Endothelial cell of umbilical vein (primary cell): ENCODE measurements at regions not wholly inside any gene's neighbourhood (a gene's known extent, or its start where the extent isn't known, plus 50 kb on each side); places are given as distances from the start of the nearest gene placed in this dataset.

Experiments used
- BruUV-seq: library from RNA; stranded (reverse); fragments of 400-500 nt; replicated peaks from 2 replicates; lab custom pipeline; 2021; lab: Mats Ljungman, UMichigan
- CTCF ChIA-PET: fragments of 300-600, 350-600 bp; sonication (Branson Sonifier 250); formaldehyde crosslinking; loops from one replicate; lab custom pipeline; 2021; ENCODE audit warnings: antibody characterized with exemption, inconsistent platforms; lab: Charles Lee
- POLR2A ChIA-PET: fragments of 300-600, 350-600 bp; sonication (Branson Sonifier 250); formaldehyde crosslinking; loops from one replicate; lab custom pipeline; 2021; ENCODE audit warnings: antibody characterized with exemption, inconsistent platforms; lab: Charles Lee
- DNase-seq: peaks from one replicate; pipeline ENCODE4 v3.0.0-alpha.2; 2011; ENCODE audit warnings: low read depth, low spot score
- FAIRE-seq: peaks from 2 replicates; lab custom pipeline; 2011; peaks lifted over from hg19 to GRCh38; lab: Jason Lieb, UNC
- H2AFZ ChIP-seq: 2 replicates; pipeline ENCODE4 v1.6.0; 2012; ENCODE audit warnings: low read depth, low read length, control low read depth, inconsistent platforms
- H3K27ac ChIP-seq: 2 replicates; pipeline ENCODE4 v1.5.1; 2011; ENCODE audit warnings: low read depth, mild to moderate bottlenecking, control low read depth, low read length, moderate library complexity; ENCODE audit not compliant: insufficient read depth
- H3K27me3 ChIP-seq, 2 experiments: 2 replicates each; pipeline versions ENCODE4 v1.6.0 to v1.6.1; 2011; ENCODE audit warnings: low read length in 2 of 2, mixed read lengths in 1 of 2; ENCODE audit not compliant: control insufficient read depth in 2 of 2, insufficient read depth in 2 of 2
- H3K36me3 ChIP-seq, 2 experiments: 2 replicates in 1 of 2; 3 replicates in 1 of 2; pipeline ENCODE4 v1.5.1; 2011; ENCODE audit warnings: low read length in 2 of 2, mild to moderate bottlenecking in 1 of 2, moderate library complexity in 1 of 2; ENCODE audit not compliant: control insufficient read depth in 2 of 2, insufficient read depth in 2 of 2; ENCODE audit errors: extremely low read depth in 1 of 2
- H3K4me1 ChIP-seq: 3 replicates; pipeline ENCODE4 v1.5.1; 2011; ENCODE audit warnings: mild to moderate bottlenecking, low read length; ENCODE audit not compliant: control insufficient read depth, insufficient read depth; ENCODE audit errors: extremely low read depth
- H3K4me2 ChIP-seq: 2 replicates; pipeline ENCODE4 v1.6.1; 2011; ENCODE audit warnings: low read length, control low read depth, mixed read lengths; ENCODE audit not compliant: insufficient read depth
- H3K4me3 ChIP-seq, 3 experiments: fragments of 200-600 bp in 1 of 3; sonication (generic), shearing (Covaris generic) in 1 of 3; replicated peaks in 1 of 3; 2 replicates each; pipeline ENCODE4 v1.5.1; 2011 to 2016; ENCODE audit warnings: control low read depth in 3 of 3, low read length in 3 of 3, mild to moderate bottlenecking in 2 of 3, inconsistent platforms in 1 of 3, low read depth in 1 of 3, moderate library complexity in 1 of 3; ENCODE audit not compliant: insufficient read depth in 1 of 3
- H3K79me2 ChIP-seq: 2 replicates; pipeline ENCODE4 v1.6.0; 2012; ENCODE audit warnings: low read length, inconsistent platforms; ENCODE audit not compliant: control insufficient read depth, insufficient read depth
- H3K9ac ChIP-seq: replicated peaks from 2 replicates; pipeline ENCODE3; 2011; ENCODE audit warnings: low read length, control low read depth; ENCODE audit not compliant: insufficient read depth; ENCODE audit errors: extremely low read depth
- H3K9me1 ChIP-seq: replicated peaks from 3 replicates; pipeline ENCODE4 v1.6.0; 2011; ENCODE audit warnings: mild to moderate bottlenecking, low read length; ENCODE audit not compliant: control insufficient read depth, insufficient read depth; ENCODE audit errors: extremely low read depth
- H3K9me3 ChIP-seq: replicated peaks from 2 replicates; pipeline ENCODE4 v1.5.1; 2012; ENCODE audit warnings: low read length, inconsistent platforms; ENCODE audit not compliant: control insufficient read depth, insufficient read depth
- H4K20me1 ChIP-seq: replicated peaks from 2 replicates; pipeline ENCODE3; 2011; ENCODE audit warnings: mild to moderate bottlenecking, low read length; ENCODE audit not compliant: control insufficient read depth, insufficient read depth; ENCODE audit errors: extremely low read depth
- EZH2 ChIP-seq: IDR thresholded peaks from 2 replicates; pipeline ENCODE4 v1.6.1; 2012; ENCODE audit warnings: borderline replicate concordance, low read depth, mild to moderate bottlenecking, moderate library complexity, low read length, inconsistent platforms; ENCODE audit not compliant: severe bottlenecking
- FOS ChIP-seq: IDR thresholded peaks from 2 replicates; pipeline ENCODE4 v1.6.1; 2011; ENCODE audit warnings: mild to moderate bottlenecking, low read length, moderate library complexity, borderline replicate concordance; ENCODE audit not compliant: insufficient read depth
- GATA2 ChIP-seq: IDR thresholded peaks from 2 replicates; pipeline ENCODE4 v1.7.0; 2011; ENCODE audit warnings: low read depth, mild to moderate bottlenecking, moderate library complexity, mixed read lengths, low read length; ENCODE audit not compliant: insufficient read length, insufficient read depth
- JUN ChIP-seq: IDR thresholded peaks from 2 replicates; pipeline ENCODE4 v1.6.1; 2011; ENCODE audit warnings: borderline replicate concordance, low read depth; ENCODE audit not compliant: insufficient read length, insufficient read depth
- MAX ChIP-seq: IDR thresholded peaks from 2 replicates; pipeline ENCODE4 v1.6.1; 2011; ENCODE audit not compliant: insufficient read depth, insufficient read length
- MYC ChIP-seq: IDR thresholded peaks from one replicate; pipeline ENCODE4 v1.6.1; 2011; ENCODE audit warnings: mild to moderate bottlenecking, low read depth, low read length
- POLR2A ChIP-seq: IDR thresholded peaks from 2 replicates; pipeline ENCODE4 v1.6.1; 2012; ENCODE audit warnings: low read depth, mild to moderate bottlenecking, control low read depth, low read length
- POLR2AphosphoS5 ChIP-seq: IDR thresholded peaks from 2 replicates; pipeline ENCODE4 v1.6.1; 2012; ENCODE audit warnings: low read depth, mild to moderate bottlenecking, control low read depth, low read length, moderate library complexity; ENCODE audit not compliant: insufficient read depth
- dilution Hi-C: fragments of 300-500 bp; cut with MboI; formaldehyde crosslinking; loops from one replicate; pipeline ENCODE4 v1.15.0; 2019; ENCODE audit warnings: low sequenced_read_pairs; ENCODE audit not compliant: extremely low pct_ligation_motif_present
- intact Hi-C: fragments of 100-400 bp; cut with micrococcal nuclease; formaldehyde crosslinking; loops from one replicate; pipeline ENCODE4 v1.10.0; 2022
- TF ChIP-seq, protein P1 (sequence below), 2 donors: IDR thresholded peaks; 1 replicate in 1 of 2; 2 replicates in 1 of 2; pipeline ENCODE4 v1.5.1; 2011; ENCODE audit warnings: low read length in 2 of 2, mild to moderate bottlenecking in 2 of 2, moderate library complexity in 2 of 2, control low read depth in 1 of 2, inconsistent platforms in 1 of 2, low read depth in 1 of 2; ENCODE audit not compliant: insufficient read depth in 1 of 2; ENCODE audit errors: extremely low read depth in 1 of 2

GRCh38 chr3:75180235-75180944, 483.7 kb upstream of the FRG2C start:
- dilution Hi-C loops, result no loop called here
- H3K4me2 ChIP-seq, result no peak overlapping the region
- DNase-seq (no peak), FAIRE-seq (no peak)
- no peaks in the 10 kb centered on the region for H3K4me1 ChIP-seq
- H3K4me3 ChIP-seq, result no peak overlapping the region
- no peaks in the 10 kb centered on the region for H3K36me3 ChIP-seq
- BruUV-seq, result no TSS peak
- no peak overlapping the region for H2AFZ ChIP-seq
- H3K9me1 ChIP-seq, result no peaks in the 10 kb centered on the region
- no peaks in the 10 kb centered on the region for H3K27me3 ChIP-seq
- ChIA-PET CTCF (interaction anchor here (2.1 kb wide), 1 partner anchor 11 kb away, joined by 6 read pairs; no protein-coding TSS in a partner anchor), POLR2A (no interaction called here)
- intact Hi-C loops, result no loop called here
- H3K79me2 ChIP-seq, result no peaks in the 10 kb centered on the region
- H3K9me3 ChIP-seq, result no peaks in the 10 kb centered on the region
- H4K20me1 ChIP-seq, result no peaks in the 10 kb centered on the region
- no peak overlapping the region for H3K9ac ChIP-seq
- TF ChIP-seq FOS, result no peak
- TF ChIP-seq POLR2A, result no peak
- TF ChIP-seq, protein P1, sequence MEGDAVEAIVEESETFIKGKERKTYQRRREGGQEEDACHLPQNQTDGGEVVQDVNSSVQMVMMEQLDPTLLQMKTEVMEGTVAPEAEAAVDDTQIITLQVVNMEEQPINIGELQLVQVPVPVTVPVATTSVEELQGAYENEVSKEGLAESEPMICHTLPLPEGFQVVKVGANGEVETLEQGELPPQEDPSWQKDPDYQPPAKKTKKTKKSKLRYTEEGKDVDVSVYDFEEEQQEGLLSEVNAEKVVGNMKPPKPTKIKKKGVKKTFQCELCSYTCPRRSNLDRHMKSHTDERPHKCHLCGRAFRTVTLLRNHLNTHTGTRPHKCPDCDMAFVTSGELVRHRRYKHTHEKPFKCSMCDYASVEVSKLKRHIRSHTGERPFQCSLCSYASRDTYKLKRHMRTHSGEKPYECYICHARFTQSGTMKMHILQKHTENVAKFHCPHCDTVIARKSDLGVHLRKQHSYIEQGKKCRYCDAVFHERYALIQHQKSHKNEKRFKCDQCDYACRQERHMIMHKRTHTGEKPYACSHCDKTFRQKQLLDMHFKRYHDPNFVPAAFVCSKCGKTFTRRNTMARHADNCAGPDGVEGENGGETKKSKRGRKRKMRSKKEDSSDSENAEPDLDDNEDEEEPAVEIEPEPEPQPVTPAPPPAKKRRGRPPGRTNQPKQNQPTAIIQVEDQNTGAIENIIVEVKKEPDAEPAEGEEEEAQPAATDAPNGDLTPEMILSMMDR (IDR thresholded peaks at IDR 0.05; ENCODE audit: extremely low read depth in 1 of 2, insufficient read depth in 1 of 2, low read depth in 1 of 2, low read length in 2 of 2), result no peak
- TF ChIP-seq MYC, result no peak
- TF ChIP-seq JUN, result no peak
- TF ChIP-seq POLR2AphosphoS5, result no peak
- TF ChIP-seq GATA2, result no peak
- TF ChIP-seq EZH2, result no peak
- TF ChIP-seq MAX, result no peak
- H3K27ac ChIP-seq, result no peak overlapping the region
